Skin epidermis (tissue), 12 donors: ENCODE measurements at regions not wholly inside any gene's neighbourhood (a gene's known extent, or its start where the extent isn't known, plus 50 kb on each side); places are given as distances from the start of the nearest gene placed in this dataset.

ENCODE experiments used
- H3K27ac ChIP-seq, 21 experiments: fragments of 200-600 bp; sonication (generic) in 11 of 21; one replicate each; pipeline ENCODE4 v1.5.0; 2020; ENCODE audit warnings: mild to moderate bottlenecking in 3 of 21, inconsistent platforms in 2 of 21, moderate library complexity in 2 of 21
- H3K4me3 ChIP-seq, 7 experiments: fragments of 200-600 bp; sonication (generic) in 2 of 7; one replicate each; pipeline ENCODE4 v1.5.0; 2020; ENCODE audit warnings: inconsistent platforms in 2 of 7, mild to moderate bottlenecking in 2 of 7, moderate library complexity in 1 of 7

- H3K27ac ChIP-seq: peak overlapping the region in 6 of 21 experiments; percentile 8 to 74 (median 32)
- H3K4me3 ChIP-seq: no peak overlapping the region
Measured at GRCh38 chr10:62617652-62618051, 186.9 kb upstream of the ADO start.

GRCh38 chr10:62618054-62618453 lies 186.5 kb upstream of the ADO start:
- Histone ChIP-seq H3K27ac (peak overlapping the region in 7 of 21 experiments; percentile 20 to 74 (median 30)), H3K4me3 (no peak overlapping the region)

DNA sequence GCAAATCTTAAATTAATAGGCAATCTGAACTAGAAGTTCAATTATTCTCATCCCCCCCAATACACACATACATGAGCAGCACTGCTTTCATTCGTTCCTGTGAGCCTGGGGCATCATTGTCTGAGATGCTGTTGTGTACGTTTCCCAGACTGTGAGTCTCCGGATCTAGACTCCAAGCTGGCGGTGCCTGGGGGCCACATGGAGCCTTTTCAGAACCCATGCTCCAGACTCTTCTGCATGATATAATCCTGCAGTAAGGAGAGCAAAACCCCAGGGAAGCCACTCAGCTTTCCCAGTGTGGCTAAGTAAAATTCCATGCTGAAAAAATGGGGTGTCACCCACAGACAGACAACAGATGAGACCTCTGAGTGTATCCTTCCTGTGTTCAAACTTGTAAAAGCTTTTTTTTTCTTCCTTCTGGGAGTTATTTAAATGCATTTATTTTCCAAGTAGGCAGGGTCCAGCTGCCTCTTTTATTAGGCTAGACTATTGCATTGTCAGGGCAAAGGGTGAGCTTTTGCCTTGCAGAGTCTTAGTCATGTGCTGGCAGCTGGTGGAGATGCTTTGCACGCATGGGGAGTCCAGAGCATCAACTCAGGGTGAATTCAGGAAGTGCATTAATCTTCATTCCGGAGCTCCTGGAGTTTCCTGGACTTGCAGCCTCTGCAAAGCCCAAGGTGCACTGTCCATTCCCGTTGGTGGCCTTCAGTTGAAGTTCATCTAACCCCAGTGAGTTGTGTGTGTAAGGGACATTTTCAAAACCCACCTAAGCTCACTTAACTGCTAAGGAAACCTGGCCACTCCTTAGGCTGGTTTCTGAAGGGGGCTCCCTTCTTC lies 185.7 kb upstream of the ADO start:
- peak overlapping the region in 8 of 21 experiments; percentile 20 to 74 (median 37) for H3K27ac ChIP-seq
- H3K4me3 ChIP-seq: no peak overlapping the region

DNA sequence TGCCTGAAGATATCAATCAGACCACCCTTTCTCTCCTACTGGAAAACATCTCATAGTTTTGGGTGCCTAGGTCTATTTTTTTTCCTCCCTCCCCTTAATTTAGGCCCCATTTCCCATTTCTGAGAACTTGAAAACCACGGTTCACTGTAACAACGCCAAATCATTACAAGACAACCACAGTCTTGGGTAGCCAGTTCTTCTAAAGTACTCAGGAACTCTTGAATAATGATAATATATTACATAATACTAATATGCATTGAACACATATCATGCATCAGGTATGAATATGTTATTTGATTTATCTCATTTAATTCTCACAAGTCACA lies 185.1 kb upstream of the ADO start:
- Histone ChIP-seq H3K27ac (peak overlapping the region in 7 of 21 experiments; percentile 20 to 74 (median 45)), H3K4me3 (no peak overlapping the region)

DNA sequence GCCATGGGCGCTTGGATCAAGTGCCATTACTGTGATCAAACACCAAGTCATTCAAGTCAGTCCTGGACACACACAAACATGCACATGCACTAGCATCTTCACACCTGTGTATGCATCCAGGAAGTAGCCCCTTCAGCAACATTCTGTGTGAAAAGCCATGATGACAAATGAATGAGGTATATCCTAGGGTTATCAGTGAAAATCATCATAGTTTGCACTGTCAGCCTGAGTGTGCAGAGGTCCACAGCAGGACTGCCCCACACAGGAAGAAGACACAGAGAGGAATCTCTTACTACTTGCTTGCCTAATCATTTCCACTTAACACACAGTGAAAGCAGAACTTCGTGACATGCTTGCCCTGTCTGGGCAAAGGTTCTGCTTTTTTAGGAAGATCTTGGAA lies 184.0 kb upstream of the ADO start:
- peak overlapping the region in 8 of 21 experiments; percentile 1 to 74 (median 38) for H3K27ac ChIP-seq
- no peak overlapping the region for H3K4me3 ChIP-seq

DNA sequence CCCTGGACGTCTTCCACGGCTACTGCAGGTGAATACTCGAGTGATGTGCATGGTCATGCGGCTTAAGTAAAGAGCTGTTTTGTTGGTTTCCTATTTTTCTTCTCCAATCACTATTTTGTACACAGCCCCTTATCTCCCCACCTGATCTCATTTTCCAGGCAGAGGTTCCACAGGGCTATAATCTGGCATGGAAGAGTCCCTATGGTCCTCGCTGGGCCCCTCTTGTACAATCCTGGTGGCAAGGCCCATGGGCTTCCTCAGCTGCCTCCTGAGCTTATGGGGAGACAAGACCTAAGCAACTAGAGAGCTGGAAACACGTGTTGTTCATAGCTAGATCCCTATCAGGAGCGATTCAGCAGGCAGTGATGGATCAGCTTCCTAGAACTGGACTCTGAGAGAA lies 181.3 kb upstream of the ADO start:
- Histone ChIP-seq H3K27ac (no peak overlapping the region), H3K4me3 (no peak overlapping the region)

DNA sequence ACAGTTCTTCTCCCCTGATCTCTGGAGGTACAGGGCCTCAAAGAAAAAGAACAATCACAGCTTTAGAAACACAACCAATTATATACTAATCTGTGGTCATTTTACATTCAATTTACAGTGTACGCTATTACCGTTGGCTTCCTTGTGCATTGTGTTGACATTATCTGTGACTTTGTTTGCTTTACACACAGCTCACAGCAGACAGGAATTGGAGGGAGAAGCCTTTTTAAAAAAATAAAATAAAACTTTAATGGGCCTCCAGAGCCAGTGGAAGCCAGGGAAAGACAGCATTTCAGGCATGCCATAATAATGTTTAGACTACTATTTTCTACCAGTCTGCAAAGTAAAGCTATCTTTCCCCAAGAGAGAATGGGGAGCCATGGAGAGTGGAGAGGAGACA lies 179.0 kb upstream of the ADO start:
- Histone ChIP-seq H3K4me3 (no peak overlapping the region), H3K27ac (no peak overlapping the region)

DNA sequence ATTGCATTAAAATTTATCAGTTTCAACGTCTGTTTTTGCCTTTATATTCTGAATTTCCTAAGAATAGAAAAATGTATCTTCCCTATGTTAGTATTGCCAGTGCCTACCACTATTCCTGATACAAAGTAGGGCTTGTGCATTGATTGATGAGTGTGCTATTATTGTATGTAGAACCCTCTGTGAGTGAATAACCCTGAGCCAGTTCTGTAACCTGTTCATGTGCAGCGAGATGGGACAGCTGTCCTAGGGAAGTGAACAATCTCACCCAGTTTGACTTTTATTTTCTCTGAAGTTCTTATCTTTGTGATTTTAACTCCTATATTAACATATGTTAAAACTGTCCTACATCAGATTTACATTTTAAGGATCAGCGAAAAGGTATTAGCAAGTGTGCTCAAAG lies 178.4 kb upstream of the ADO start:
- H3K27ac ChIP-seq: no peak overlapping the region
- no peak overlapping the region for H3K4me3 ChIP-seq

GRCh38 chr10:62626817-62627216 lies 177.7 kb upstream of the ADO start:
- no peak overlapping the region for H3K4me3 ChIP-seq
- no peak overlapping the region for H3K27ac ChIP-seq

DNA sequence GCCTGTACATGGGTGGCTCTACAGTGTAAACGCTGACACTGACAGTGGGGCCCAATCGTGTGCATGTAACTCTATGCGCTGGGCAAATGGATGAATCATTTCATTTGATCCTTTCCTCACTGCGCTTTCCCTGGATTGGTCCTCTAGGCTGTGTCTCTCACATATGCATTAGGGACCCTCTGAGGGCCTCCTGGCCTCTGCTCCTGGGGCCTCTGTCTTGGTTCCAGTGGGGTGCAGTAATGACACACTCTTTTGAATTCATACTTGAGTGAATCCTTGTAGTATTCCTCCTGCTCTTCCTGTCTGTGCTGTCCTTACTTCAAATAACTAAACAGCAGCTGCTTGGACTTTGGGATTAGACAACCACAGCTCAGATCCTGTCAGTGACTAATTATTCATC lies 176.5 kb upstream of the ADO start:
- H3K27ac ChIP-seq: no peak overlapping the region
- no peak overlapping the region for H3K4me3 ChIP-seq

GRCh38 chr10:62631241-62631640 lies 173.3 kb upstream of the ADO start:
- H3K27ac ChIP-seq: no peak overlapping the region
- no peak overlapping the region for H3K4me3 ChIP-seq

DNA sequence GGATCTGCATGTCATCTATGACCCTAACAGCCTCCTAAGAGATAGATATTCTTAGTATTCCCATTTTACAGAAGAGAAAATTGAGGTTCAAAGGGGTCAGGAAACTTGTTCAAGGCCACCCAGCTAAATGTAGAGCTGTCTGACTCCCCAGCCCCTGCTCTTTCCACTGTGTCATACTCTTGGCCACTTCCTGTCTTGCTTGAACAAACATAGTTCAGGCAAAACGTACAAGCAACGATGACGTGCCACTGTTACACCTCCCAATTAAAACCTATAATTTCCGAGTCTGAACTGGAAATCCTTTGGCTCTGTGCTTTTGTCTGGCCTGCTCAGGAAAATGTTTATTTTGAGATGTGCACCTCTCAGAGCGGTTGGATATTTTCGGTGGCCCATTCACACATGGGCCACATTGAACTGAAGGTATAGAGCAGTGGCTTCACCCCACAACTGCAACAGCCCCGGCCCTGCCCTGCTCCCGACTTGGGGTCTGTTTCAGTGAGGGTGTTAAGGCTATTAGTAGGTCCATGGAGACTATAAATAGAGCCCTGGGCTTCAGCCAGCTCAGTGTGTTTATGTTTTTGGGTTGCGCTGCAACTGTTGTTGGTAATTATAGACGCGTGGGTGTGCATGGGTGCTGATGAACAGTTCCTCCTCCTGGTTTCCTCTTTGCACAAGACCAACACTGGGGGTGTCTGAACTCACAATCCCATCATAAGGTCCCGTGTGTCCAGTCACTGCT lies 172.3 kb upstream of the ADO start:
- Histone ChIP-seq H3K27ac (peak overlapping the region in 8 of 21 experiments; percentile 2 to 47 (median 36)), H3K4me3 (no peak overlapping the region)

DNA sequence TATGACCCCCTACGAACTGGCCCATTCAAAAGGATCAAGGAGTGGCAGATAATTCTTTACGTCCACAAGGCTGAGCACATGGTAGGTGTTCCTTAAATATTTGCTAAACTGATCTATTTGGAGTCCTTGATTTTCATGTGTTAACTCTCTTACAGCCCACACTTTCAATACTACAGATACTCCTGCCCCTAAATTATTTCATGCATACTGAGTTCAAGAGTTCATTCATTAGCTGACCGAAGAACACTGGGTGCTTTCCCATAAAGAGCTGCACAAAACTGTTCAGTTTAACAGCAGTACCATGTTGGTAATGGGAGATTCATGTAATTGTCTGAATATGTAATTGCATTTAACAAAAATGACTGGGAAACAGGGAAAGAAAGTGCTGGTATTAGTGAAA lies 170.5 kb upstream of the ADO start:
- H3K27ac ChIP-seq: peak overlapping the region in 1 of 21 experiments; percentile 29

GRCh38 chr10:62634576-62634975 lies 169.9 kb upstream of the ADO start:
- no peak overlapping the region for H3K4me3 ChIP-seq
- no peak overlapping the region for H3K27ac ChIP-seq

More for the DNA sequence above, 170.5 kb upstream of the ADO start:
- H3K4me3 ChIP-seq: no peak overlapping the region

DNA sequence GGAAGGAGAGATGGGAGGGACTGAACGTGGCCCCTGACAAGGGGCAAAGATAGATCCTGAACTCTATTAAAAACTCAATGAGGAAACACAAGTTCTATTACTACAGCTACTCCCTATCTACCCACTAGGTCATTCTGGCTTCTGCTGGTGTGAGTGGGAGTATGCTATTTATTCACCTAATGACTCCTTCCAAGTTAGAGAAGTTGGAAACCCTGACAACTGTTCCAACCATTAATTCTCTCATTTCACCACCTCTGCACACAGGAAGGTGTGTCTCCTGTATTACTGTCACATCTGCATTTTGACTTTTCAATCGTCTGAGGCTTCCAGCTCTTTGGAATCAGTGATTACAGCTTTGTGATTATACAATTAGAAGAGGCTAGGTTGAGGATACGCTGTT lies 169.4 kb upstream of the ADO start:
- H3K27ac ChIP-seq: peak overlapping the region in 1 of 21 experiments; percentile 80
- H3K4me3 ChIP-seq: no peak overlapping the region

DNA sequence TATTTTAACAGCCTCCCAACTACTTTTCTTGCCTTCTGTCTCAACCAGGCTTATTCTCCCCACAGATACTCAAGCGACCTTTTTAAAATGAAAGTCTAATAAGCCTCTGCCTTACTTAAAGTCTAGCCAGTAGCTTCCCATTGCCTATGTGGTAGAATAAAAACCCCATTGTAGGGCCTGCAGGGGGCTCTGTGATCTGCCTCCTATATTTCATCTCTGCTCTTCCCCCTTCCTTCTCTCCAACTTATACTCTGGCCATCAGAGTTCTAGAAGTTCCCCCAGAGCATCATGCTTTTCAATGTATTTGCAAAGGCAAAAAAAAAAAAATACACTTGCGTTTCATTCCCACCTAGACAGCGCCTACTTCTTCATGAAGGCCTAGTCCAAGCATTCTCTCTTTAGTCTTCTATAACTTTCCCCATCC lies 167.7 kb upstream of the ADO start:
- Histone ChIP-seq H3K27ac (peak overlapping the region in 15 of 21 experiments; percentile 23 to 90 (median 71)), H3K4me3 (peak overlapping the region in 2 of 7 experiments; percentile 2 to 14)

DNA sequence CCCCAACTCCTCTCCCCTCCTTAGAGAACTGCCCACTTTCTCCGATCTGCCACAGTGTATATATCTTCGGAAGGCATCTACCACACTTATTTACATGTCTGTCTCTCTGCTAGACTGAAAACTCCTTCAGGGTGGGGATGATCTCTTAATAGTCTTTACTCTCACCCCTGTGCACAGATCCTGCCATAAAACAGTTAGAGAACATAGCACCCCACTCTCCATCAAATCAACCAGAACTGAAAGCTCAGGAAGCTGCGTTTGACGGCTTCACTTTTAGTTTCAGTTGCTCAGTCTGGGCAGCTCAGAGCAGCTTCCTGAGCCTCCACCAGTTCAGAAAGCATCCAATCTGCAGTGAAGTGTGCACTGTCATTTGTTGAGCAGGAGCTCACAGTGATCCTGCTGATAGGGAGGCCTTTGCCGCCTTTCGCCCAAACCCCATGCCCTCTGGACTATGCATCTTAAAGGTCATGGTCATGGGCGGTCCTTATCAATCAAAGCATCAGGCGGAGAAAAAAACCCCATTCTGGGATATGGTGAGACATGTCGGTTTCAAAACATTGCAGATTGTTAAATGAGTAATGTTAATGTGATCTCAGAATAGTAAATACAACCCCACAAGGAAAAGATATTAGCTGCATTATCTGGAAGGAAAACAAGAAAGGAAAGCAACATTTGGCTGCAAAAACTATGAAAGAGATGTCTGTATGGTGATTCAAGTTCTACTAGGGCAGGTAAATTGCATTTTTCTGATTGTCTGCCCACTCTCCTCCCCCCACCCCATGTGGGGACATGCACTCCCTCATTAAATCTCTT lies 167.1 kb upstream of the ADO start:
- H3K27ac ChIP-seq: peak overlapping the region in 19 of 21 experiments; percentile 2 to 90 (median 66)
- H3K4me3 ChIP-seq: peak overlapping the region in 2 of 7 experiments; percentile 2 to 14

GRCh38 chr10:62638062-62638477 lies 166.4 kb upstream of the ADO start:
- Histone ChIP-seq H3K27ac (peak overlapping the region in 19 of 21 experiments; percentile 2 to 90 (median 66)), H3K4me3 (no peak overlapping the region)

GRCh38 chr10:62639144-62639543 lies 165.4 kb upstream of the ADO start:
- Histone ChIP-seq H3K4me3 (no peak overlapping the region), H3K27ac (peak overlapping the region in 4 of 21 experiments; percentile 71 to 90 (median 78))

GRCh38 chr10:62640411-62640810 lies 164.1 kb upstream of the ADO start:
- Histone ChIP-seq H3K27ac (peak overlapping the region in 3 of 21 experiments; percentile 12 to 39 (median 38)), H3K4me3 (no peak overlapping the region)
